ENCODE measurements at regions not wholly inside any gene's neighbourhood (a gene's known extent, or its start where the extent isn't known, plus 50 kb on each side); places are given as distances from the start of the nearest gene placed in this dataset.

DNA sequence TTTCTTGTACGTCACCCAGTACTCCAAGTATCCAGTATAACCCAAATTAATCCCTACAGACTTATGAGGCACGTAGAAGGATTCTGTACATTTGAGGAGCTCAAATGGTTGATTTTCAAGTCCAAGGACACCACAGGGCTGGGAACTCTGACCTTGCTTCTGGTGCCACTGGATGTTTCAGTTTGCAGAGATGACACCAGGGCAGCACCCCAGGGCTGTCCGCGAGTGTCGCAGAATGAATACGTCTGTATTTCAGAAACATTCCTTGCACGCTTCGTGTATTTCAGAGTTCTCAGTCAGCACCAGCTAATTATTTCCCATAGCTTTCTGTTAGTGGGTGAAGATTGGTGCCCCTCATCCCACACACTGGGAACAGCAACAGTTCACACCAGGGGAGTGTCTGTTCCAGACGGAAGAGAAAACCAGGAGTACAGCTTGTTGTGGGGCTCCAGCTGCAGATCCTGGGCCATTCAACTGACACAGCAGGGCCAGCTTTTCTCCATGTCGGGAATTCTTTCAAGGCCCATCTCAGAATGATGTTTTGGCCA, 159.2 kb downstream of the RHOU start:
- no peak for DNase-seq (ENCODE audit: low read depth in 2 of 2)

DNA sequence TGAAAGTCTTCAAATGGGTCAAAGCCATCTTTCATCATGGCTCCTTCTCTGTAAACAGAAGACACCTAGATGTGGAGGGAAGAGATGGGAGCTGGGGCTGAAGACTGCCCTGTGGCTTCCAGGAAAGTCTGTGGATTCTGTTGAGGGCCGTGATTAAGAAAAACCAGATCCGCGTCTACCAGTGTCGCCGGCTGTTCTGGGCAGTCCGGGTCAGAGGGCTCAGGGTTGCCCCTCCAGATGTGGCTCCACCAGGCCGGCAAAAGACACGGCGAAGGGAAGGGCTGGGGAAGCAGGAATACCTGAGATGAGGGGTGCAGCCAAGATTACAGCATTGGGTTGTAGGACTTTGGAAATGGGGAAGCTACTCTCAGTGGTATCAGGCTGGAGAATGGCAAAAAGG, 162.6 kb downstream of the RHOU start:
- DNase-seq (ENCODE audit: low read depth in 2 of 2): no peak

DNA sequence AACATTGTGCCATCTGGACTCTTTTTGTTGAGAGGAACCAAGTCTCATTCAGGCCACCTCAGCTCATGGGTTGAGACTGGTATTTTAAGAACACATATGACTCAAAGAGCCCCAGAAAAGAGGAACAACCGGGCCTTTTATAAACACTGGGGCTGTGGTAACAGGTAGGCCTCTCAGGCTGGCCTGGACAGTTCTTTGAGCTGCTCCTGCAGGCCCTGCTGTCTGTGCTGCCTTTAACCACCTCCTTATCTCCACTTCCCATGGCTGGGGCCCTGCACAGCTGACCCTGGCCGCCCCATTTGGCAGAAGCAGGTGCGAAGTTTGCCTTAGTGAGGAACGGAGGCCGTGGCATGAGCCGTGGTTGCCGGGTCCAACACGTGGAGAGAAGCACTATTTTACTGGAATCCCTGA, 163.3 kb downstream of the RHOU start:
- DNase-seq (ENCODE audit: low read depth in 2 of 2): no peak

DNA sequence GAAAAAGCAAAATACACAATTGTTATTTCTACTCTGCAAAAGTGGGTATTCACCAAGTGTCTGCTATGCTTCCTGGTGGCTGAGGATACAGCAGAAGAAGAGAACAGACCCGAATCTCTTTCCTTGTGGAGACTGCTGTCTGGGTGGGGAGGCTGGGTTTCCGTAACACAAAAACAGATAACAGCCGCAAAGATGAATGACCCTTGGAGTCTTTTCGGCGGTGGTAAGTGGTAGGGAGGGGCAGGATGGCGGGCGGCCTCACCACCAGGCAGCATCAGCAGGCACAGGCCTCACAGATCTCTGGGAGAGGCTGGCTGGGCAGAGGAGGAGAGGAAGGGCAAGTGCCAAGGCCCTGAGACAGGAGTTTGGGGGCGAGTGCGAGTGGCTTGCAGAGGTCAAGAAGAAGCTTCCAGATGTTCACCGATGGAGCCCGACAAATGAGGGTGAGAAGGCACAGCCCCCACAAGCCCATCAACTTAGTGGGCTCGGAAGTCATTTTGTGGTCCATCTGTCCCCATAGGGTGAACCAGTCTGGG, 164.2 kb downstream of the RHOU start:
- DNase-seq (ENCODE audit: low read depth in 2 of 2): no peak

DNA sequence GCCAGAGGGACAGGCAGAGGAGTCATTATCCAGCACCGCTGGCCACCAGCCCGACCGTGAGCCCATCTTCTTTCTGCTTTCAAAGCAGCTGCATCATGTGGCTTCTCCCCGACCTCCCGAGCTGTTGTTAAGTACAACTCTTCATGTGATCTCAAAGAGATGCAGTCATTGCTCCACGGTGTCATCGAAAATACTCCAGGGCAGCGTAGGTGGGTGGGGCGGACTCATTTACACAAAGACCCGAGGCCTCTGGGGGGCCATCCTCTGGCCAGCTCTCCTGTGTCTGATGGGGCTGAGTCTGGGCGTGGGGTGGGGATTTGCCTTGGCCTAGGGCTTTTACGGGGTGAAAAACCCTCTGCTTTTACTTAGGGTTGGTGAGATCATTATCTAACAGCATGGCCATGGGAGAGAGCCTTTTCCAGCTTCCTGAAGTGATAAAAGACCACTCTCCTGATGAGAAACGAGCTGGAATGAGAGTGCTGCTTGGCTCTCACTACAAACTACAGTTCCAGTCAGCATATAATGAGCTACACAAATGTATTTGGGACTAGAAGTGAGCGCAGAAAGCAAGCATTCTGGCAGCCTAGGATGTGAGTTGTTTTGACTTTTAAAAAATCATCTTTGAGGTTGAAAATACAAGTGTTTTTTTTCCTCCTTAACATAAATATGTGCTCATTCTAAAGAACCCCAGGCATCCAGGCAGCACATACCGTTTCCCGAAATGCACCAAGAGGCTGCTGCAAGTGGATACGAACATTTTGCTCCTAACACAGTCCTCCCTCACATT, 165.0 kb downstream of the RHOU start:
- no peak for DNase-seq (ENCODE audit: low read depth in 2 of 2)

DNA sequence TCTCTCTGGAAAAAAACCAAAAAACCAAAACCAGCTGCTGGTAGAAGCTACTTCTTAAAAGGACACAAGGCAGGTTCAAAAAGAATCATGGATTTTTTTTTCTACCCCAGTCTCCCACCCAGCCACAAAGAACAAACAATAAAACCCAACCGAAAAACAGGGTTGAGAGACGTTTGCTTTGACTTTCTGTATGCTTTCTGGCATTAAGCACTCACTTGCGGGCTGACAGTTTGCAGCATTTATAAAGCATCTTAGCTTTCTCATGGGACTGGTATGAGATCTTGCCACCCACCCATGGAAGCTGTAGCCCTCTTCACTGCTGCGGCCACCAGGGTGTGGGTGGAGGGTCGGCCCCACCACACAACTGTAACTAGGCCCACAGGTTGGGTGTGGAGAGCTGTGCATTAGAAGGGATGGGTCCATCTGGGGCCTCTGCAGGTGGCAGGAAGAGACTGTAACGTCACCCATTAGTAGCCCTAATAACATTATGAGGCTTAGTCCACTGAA, 165.7 kb downstream of the RHOU start:
- DNase-seq (ENCODE audit: low read depth in 2 of 2): no peak

DNA sequence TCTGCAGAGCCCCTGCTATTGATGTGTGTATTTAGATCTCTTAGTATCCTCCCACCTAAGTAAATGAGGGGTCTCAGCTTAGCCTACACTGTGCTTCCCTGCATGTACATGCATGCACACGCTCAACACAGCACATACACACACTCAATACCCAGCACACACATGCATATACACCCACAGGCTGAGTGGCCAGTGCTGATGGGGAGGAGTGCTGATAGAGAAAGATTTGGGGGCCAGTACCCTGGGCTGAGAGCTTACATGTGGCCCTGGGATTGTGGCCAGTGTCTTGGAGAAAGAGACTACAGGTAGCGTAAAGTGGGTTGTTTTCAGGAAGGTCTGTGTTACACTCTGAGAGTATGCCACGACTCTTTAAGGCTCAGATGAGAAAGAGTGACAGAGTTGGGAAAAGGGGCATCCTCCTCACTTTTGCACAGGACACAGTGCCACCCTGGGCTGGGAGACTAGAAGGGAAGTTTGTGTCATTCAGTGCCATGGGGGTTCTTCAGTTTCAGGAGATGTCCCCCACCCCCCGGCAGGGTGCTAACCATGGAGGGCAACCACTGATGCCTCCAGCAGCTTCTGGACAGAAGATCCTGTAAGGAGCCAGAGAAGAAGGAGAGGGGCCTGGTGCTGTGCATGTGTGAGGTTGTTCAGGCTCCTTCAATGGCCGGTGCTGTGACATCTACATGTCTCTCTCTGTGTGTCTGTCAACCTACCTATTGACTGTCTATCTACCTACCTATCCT, 166.8 kb downstream of the RHOU start:
- DNase-seq (ENCODE audit: low read depth in 2 of 2): no peak

DNA sequence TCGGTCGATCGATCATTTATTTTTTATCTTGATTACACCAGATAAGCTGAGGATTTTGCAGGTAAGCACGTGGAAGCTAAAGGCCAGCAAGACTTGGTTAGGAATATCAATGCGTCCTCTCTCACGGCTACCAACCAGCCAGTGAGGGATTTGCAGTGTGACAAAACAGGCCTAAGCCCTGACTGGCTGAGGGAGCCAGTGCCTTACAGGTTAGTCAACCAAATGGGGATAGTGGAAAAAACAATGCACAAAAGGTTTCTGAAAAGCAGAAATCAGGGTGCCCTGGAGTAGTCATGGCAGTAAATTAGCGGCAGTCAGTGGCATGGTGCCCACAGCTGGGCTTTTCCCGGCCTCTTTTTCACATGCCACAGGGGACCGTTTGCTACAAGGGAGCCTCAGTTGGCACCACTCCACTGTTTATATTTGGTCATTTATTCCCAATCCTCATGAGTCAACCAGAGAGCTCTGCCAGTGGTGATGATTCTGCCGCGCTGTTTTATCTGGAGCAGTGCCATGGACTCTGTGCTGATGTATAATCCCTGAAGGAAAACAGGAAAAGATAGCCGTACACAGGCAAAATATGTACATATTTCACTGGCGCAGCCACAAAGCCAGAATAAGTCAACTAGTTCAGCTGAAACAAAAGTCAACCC, 167.6 kb downstream of the RHOU start:
- no peak for DNase-seq (ENCODE audit: low read depth in 2 of 2)

DNA sequence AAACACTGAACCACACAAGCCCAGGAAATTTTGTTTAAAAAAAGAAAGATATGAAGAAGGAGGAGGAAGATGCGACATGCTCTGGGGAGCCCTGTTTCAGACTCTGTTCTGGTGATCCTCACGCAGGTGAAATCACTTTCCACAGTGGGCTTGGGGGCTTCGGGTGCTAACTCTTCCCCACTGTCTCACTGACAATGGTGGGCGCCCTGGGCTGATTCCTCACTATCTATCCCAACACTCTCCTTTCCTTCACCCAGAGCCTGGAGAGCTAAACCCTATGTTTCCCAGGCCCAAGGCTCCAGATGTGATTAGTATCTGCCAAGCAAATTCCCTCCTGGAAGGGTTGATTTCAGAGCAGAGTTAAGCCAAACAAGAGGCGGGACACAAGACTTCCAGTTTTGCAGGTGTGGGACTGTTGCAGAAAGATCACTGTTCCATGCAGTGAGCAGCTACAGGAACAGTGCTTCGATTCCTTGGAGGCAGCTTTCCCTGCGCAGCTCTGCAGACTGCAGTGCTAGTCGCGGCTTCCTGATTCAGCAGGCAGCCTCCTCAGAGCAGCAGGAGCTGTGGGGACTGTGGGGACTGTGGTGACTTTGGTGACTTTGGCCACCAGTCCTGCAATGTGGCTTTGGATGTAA, 168.3 kb downstream of the RHOU start:
- DNase-seq (ENCODE audit: low read depth in 2 of 2): no peak

DNA sequence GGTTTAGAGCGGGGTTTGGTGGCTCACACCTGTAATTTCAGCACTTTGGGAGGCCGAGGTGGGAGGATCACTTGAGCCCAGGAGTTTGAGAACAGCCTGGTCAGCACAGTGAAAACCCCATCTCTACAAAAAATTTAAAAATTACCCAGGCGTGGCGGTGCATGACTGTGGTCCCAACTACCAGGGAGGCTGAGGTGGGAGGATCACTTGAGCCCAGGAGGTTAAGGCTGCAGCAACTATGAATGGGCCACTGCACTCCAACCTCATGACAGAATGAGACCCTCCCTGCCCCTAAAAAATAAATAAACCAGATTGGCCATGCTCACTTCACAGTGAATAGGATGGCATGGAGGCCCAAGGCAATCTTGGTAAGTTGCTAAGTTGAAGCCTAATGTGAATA, 168.9 kb downstream of the RHOU start:
- DNase-seq (ENCODE audit: low read depth in 2 of 2): no peak

DNA sequence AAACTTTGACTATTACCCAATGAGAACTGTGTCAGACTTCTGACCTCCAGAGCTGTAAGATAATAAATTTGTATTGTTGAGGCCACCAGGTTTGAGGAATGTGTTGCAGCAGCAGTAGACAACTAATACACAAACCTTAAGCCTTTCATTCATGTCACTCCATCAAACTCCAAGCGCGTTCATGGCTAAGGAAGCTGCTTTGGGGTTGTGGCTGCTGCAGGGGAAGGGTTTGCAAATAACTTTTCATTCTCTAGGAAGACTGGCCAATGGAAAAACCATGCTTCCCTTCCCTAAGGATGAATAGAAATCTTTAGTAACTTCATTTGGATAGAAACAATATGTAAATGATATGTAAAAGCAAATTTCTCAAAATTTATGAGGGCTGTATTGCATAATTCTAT, 170.4 kb downstream of the RHOU start:
- DNase-seq (ENCODE audit: low read depth in 2 of 2): no peak

DNA sequence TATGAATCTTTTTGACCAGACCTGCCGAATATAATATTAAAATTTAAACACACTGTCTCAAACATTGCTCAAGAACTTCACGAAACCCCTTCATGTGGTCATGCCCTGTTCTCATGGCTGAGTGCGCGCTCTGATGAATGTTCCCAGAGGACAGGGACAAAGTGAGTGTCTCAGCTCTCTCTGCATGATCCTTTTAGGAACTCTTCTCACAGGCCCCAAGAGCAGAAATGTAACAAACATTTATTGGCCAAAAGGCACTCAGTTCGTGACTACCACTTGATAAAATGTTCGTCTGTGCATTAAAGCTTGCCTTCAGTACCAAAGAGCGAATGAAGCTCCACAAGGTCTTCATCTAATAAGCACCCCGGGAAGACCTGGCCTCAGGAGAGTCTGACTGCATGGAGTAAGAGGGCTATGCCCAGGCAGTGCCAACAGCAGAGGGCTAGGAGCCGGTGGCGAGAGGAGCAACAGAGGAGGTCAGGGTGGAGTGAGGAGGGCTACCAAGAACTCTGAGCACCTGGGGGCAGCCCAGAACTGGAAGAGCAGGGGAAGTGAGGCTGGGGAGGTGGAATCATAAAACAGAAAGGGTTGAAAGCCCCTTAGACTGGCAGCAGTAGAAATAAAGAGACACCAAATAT, 171.1 kb downstream of the RHOU start:
- no peak for DNase-seq (ENCODE audit: low read depth in 2 of 2)

DNA sequence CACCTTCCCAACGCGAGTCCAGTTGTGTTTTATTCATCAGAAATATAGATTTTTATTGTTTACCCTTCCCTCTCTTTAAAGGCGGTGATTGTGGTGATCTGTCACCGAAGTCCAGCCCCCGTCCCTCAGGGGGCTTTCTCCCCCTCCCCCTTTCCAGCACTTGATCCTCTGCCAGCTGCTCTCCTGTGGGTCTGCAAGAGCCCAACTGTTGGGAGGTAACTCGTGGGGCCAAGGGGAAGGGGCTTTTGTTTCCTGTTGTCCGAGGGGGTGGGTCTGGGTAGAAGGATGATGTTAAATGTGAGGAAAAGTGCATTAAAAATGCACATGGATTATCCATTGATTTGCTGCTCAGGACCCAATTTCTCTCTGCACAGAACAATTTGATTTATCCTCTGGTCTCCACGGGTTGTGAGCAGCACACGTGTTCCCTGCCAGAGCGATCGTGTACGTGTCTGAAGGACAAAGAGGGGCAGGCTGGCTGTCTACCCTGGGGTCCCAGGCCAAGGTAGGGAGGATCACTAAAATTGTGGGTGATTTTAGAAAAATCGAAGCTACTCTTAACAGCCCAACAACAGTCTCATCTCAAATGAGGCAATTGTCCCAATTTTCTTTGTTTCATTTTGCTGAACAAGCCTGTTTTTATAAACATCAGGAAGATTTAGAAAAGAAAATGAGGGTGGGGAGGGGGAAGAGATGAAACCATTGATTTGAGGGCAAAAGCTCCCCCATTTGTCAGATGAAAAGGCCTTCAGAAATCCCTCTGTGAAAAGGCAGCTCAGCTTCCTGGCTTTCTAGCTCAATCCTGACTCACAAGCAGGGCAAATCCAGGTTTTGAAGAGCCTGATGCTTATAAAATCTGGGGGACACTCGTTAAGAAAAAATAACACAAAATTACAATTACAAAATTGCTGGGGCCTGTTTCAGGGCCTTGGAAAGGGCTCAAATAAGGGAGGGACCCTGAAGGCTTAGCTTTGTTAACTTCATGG, 176.2 kb downstream of the RHOU start:
- no peak for DNase-seq (ENCODE audit: low read depth in 2 of 2)

DNA sequence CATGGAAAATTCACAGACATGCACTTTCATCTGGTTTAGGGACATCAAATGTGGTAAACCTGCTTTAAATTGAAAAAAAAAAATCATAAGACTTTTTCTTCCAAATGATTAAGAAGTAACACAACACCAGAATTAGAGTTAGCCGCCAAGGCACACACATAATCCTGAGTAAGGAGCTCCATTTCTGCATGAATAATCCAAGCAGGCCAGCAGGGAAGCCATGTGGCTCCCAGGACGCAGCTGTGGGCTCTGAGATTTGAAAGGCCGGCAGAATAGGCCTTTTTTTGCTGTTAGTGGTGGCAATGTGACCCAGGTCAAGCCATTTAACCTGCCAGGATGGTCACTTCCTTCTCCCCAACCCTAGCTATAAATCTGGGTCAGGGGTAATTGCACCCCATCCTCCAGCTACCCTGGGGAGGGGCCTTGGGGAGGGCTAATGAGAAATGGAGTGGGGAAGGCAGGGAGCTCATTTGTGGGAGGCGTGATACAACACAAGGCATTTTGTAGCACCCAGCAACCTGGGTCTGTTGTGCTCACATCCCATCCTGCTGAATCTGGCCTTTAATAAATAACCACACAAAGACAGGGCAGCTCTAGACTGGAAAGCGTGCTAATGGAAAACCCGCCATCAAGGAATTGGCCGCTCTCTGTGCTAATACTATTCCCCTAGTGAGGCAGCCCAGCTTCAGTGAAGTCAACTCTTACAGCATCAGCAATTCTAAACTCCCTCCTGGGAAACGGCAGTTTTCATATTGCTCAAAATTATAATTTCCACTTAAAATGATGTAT, 178.5 kb downstream of the RHOU start:
- no peak for DNase-seq (ENCODE audit: low read depth in 2 of 2)

DNA sequence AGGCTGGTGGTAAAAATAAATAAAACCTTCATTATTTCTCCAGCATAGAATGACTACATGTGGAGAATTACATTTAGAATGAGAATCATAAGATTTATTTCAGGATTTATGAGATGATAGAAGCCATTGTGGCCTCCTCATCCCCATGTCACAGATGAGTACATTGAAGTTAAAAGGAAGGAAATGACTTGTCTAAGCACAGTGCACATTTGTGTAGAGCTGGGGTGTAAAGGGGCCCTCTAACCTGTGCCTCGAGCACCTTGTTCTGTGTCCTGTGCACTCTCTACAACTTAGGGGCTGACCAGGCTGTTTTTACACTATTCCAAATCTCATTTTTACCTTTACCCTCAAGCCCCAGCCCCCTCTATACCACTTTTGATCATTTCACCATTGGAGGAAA, 179.4 kb downstream of the RHOU start:
- no peak for DNase-seq (ENCODE audit: low read depth in 2 of 2)

DNA sequence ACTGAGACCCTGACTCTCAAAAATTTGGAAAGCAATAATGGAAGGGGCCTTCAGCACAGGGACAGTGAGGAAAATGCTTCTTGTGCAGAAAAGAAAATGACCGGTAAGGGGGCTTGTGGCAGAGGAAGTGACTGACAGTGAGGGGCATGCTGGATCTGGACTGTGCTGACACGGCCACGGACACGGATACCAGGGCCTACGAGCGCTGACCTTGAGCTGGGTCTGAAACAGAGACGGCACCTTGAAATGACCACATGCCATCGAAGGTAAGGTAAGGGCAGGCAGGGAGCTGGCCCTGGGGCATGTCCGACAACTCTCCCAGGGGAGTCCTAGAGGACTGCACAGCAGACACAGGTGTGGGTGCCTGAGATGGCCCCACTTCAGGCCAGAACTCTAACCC, 182.1 kb downstream of the RHOU start:
- no peak for DNase-seq (ENCODE audit: low read depth in 2 of 2)

DNA sequence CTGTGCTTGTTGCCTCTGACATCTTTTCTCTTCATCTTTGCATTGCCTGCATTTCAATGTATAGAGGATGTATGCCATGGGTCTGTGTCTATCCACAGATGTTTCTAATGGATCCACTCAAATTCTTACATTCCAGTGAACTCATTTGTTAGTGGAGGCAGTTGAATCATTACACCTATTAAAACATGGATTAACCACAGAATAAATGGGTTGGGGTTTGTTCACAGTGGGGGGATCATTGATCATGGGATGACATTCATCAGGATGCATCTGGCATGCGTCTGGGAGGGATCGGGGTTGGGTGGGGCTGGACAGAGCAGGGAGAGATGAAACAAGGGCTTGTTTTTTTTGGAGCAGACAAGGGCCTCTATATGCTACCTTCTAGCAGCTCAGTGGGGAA, 182.5 kb downstream of the RHOU start:
- no peak for DNase-seq (ENCODE audit: low read depth in 2 of 2)

DNA sequence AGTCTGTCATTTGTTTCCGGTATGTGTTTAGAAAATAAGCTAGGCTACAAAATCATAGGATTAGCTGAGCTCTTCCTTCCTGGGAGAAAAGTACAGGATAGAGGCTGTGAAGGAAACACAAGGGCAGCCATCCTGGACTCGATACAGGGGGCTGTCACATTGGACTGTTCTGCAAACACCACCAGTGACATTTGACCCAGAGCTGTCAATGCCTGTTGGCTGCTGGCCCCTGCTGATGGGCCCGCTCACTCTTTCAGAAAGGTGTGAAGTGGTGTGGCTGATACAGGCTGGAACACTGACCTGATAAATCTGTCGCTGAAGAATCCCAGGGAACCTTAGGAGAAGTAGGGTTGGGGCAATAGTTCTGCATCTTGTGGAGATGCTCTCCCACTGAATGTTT, 183.1 kb downstream of the RHOU start:
- DNase-seq (ENCODE audit: low read depth in 2 of 2): no peak

DNA sequence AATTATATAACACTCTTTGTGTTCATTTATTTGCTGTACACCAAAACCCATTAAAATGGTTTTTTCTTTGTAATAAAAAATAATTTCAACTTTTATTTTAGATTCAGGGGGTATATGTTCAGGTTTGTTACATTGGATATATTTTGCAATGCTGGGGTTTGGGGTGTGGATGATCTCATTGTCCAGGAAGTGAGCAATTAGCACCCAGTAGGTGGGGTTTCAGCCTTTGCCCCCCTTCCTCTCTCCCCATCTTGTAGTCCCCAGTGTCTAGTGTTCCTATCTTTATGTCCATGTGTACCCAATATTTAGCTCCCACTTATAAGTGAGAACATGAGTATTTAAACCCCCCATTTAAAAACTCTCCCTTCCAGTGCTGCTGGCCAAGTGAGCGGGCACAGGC, 184.6 kb downstream of the RHOU start:
- DNase-seq (ENCODE audit: low read depth in 2 of 2): no peak
